ENCODE measurements at regions not wholly inside any gene's neighbourhood (a gene's known extent, or its start where the extent isn't known, plus 50 kb on each side); places are given as distances from the start of the nearest gene placed in this dataset.
"Not testable (repeated sequence)": the region's sequence is repeated elsewhere in the genome, so short reads cannot be mapped to it uniquely, and the experiment has no call there.

DNA sequence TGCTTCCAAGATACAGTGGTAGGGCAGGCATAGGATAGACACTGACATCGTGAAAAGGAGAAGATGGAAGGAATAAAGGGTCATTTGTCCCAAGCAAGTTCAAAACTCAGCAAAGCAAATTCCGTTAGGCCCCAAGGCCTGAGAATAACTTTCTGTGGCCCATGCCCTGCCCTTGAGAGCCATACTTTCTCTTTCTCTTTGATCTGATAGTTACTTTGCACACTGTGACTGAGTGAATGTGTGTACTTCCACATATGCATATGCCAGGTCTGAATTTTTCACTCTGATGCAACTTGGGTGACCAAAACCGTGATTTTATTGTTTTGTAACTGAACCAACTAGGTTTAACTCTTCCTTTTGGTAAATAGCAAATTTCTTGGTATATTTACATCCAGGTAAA, 371.5 kb downstream of the RAB38 start:
- H3K79me2 ChIP-seq (ENCODE audit: control insufficient read depth, insufficient read depth, low read length) = no peaks in the 10 kb centered on the region
- H3K27me3 ChIP-seq (ENCODE audit: control insufficient read depth, insufficient read depth, low read length) = no peaks in the 10 kb centered on the region
- no peak overlapping the region for H3K27ac ChIP-seq (ENCODE audit: insufficient read depth, low read length)
- H4K20me1 ChIP-seq (ENCODE audit: control insufficient read depth, extremely low read depth, insufficient read depth, low read length) = no peaks in the 10 kb centered on the region
- no peak for DNase-seq (ENCODE audit: low read depth in 2 of 2)
- TF ChIP-seq EZH2 (IDR thresholded peaks at IDR 0.05; ENCODE audit: low read length, missing control alignments) = no peak
- TF ChIP-seq, protein P1, sequence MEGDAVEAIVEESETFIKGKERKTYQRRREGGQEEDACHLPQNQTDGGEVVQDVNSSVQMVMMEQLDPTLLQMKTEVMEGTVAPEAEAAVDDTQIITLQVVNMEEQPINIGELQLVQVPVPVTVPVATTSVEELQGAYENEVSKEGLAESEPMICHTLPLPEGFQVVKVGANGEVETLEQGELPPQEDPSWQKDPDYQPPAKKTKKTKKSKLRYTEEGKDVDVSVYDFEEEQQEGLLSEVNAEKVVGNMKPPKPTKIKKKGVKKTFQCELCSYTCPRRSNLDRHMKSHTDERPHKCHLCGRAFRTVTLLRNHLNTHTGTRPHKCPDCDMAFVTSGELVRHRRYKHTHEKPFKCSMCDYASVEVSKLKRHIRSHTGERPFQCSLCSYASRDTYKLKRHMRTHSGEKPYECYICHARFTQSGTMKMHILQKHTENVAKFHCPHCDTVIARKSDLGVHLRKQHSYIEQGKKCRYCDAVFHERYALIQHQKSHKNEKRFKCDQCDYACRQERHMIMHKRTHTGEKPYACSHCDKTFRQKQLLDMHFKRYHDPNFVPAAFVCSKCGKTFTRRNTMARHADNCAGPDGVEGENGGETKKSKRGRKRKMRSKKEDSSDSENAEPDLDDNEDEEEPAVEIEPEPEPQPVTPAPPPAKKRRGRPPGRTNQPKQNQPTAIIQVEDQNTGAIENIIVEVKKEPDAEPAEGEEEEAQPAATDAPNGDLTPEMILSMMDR (conservative IDR thresholded peaks at IDR 0.05 in 1 of 2, IDR thresholded peaks at IDR 0.05 in 1 of 2; ENCODE audit: low read depth in 1 of 2, low read length in 2 of 2) = no peak
- no peaks in the 10 kb centered on the region for H3K9me3 ChIP-seq (ENCODE audit: control insufficient read depth, insufficient read depth, low read depth, low read length)
- H3K4me2 ChIP-seq (ENCODE audit: extremely low read depth, insufficient read depth, low read length) = no peak overlapping the region
- no peaks in the 10 kb centered on the region for H3K4me1 ChIP-seq (ENCODE audit: control insufficient read depth, extremely low read depth, insufficient read depth, low read length)
- H3K36me3 ChIP-seq (ENCODE audit: control insufficient read depth, insufficient read depth, low read length) = no peaks in the 10 kb centered on the region
- no peak overlapping the region for H3K4me3 ChIP-seq (replicated peaks in 1 of 4; ENCODE audit: control extremely low read depth in 1 of 4, insufficient read depth in 1 of 4, low read depth in 3 of 4, low read length in 4 of 4)
- H2AFZ ChIP-seq (ENCODE audit: low read length) = no peak overlapping the region
- no peak overlapping the region for H3K9ac ChIP-seq (ENCODE audit: insufficient read depth, low read length)

- not testable (repeated sequence) for H3K4me3 ChIP-seq (replicated peaks in 1 of 4; ENCODE audit: control extremely low read depth in 1 of 4, insufficient read depth in 1 of 4, low read depth in 3 of 4, low read length in 4 of 4); H3K36me3 ChIP-seq (ENCODE audit: control insufficient read depth, insufficient read depth, low read length)
These were observed 390.4 kb downstream of the RAB38 start for GRCh38 chr11:87784862-87785261.

DNA sequence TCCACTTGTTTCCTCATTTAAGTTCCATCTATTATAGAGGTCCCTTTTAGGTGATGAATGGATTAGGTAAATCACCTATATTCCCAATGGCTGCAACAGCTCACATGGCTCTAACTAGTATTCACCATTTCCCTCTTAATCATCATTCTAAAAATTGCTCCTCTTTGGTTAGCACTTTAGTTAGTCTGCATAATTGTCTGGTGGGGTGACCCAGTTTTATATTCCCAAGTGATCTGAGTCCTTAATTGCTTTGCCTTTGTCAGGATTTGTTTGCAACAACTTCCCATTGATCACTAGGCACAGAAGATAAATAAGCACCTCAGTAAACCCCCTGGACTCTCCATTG, 395.2 kb downstream of the RAB38 start:
- Histone ChIP-seq H3K4me1 (ENCODE audit: control insufficient read depth, extremely low read depth, insufficient read depth, low read length) (no peaks in the 10 kb centered on the region), H3K79me2 (ENCODE audit: control insufficient read depth, insufficient read depth, low read length) (no peaks in the 10 kb centered on the region), H3K27me3 (ENCODE audit: control insufficient read depth, insufficient read depth, low read length) (no peaks in the 10 kb centered on the region), H3K4me3 (replicated peaks in 1 of 4; ENCODE audit: control extremely low read depth in 1 of 4, insufficient read depth in 1 of 4, low read depth in 3 of 4, low read length in 4 of 4) (no peak overlapping the region), H3K36me3 (ENCODE audit: control insufficient read depth, insufficient read depth, low read length) (no peaks in the 10 kb centered on the region), H3K27ac (ENCODE audit: insufficient read depth, low read length) (no peak overlapping the region), H3K9me3 (ENCODE audit: control insufficient read depth, insufficient read depth, low read depth, low read length) (no peaks in the 10 kb centered on the region), H3K9ac (ENCODE audit: insufficient read depth, low read length) (no peak overlapping the region), H2AFZ (ENCODE audit: low read length) (no peak overlapping the region), H3K4me2 (ENCODE audit: extremely low read depth, insufficient read depth, low read length) (no peak overlapping the region), H4K20me1 (ENCODE audit: control insufficient read depth, extremely low read depth, insufficient read depth, low read length) (no peaks in the 10 kb centered on the region)
- no peak for DNase-seq (ENCODE audit: low read depth in 2 of 2)
- no peak for TF ChIP-seq EZH2 (IDR thresholded peaks at IDR 0.05; ENCODE audit: low read length, missing control alignments)
- TF ChIP-seq, protein P1 (conservative IDR thresholded peaks at IDR 0.05 in 1 of 2, IDR thresholded peaks at IDR 0.05 in 1 of 2; ENCODE audit: low read depth in 1 of 2, low read length in 2 of 2) = no peak

More at GRCh38 chr11:87784862-87785261, 390.4 kb downstream of the RAB38 start:
- not testable (repeated sequence) for H3K4me2 ChIP-seq (ENCODE audit: extremely low read depth, insufficient read depth, low read length); H4K20me1 ChIP-seq (ENCODE audit: control insufficient read depth, extremely low read depth, insufficient read depth, low read length); H2AFZ ChIP-seq (ENCODE audit: low read length); H3K27ac ChIP-seq (ENCODE audit: insufficient read depth, low read length); DNase-seq (ENCODE audit: low read depth in 2 of 2); H3K9me3 ChIP-seq (ENCODE audit: control insufficient read depth, insufficient read depth, low read depth, low read length); H3K27me3 ChIP-seq (ENCODE audit: control insufficient read depth, insufficient read depth, low read length); H3K79me2 ChIP-seq (ENCODE audit: control insufficient read depth, insufficient read depth, low read length); H3K9ac ChIP-seq (ENCODE audit: insufficient read depth, low read length); H3K4me1 ChIP-seq (ENCODE audit: control insufficient read depth, extremely low read depth, insufficient read depth, low read length)
